Endothelial cell of umbilical vein (primary cell): ENCODE measurements at regions not wholly inside any gene's neighbourhood (a gene's known extent, or its start where the extent isn't known, plus 50 kb on each side); places are given as distances from the start of the nearest gene placed in this dataset.

ENCODE experiments used
- BruUV-seq: library from RNA; stranded (reverse); fragments of 400-500 nt; replicated peaks from 2 replicates; lab custom pipeline; 2021; lab: Mats Ljungman, UMichigan
- CTCF ChIA-PET: fragments of 300-600, 350-600 bp; sonication (Branson Sonifier 250); formaldehyde crosslinking; loops from one replicate; lab custom pipeline; 2021; ENCODE audit warnings: antibody characterized with exemption, inconsistent platforms; lab: Charles Lee
- POLR2A ChIA-PET: fragments of 300-600, 350-600 bp; sonication (Branson Sonifier 250); formaldehyde crosslinking; loops from one replicate; lab custom pipeline; 2021; ENCODE audit warnings: antibody characterized with exemption, inconsistent platforms; lab: Charles Lee
- DNase-seq: peaks from one replicate; pipeline ENCODE4 v3.0.0-alpha.2; 2011; ENCODE audit warnings: low read depth, low spot score
- FAIRE-seq: peaks from 2 replicates; lab custom pipeline; 2011; peaks lifted over from hg19 to GRCh38; lab: Jason Lieb, UNC
- H2AFZ ChIP-seq: 2 replicates; pipeline ENCODE4 v1.6.0; 2012; ENCODE audit warnings: low read depth, low read length, control low read depth, inconsistent platforms
- H3K27ac ChIP-seq: 2 replicates; pipeline ENCODE4 v1.5.1; 2011; ENCODE audit warnings: low read depth, mild to moderate bottlenecking, control low read depth, low read length, moderate library complexity; ENCODE audit not compliant: insufficient read depth
- H3K27me3 ChIP-seq, 2 experiments: 2 replicates each; pipeline versions ENCODE4 v1.6.0 to v1.6.1; 2011; ENCODE audit warnings: low read length in 2 of 2, mixed read lengths in 1 of 2; ENCODE audit not compliant: control insufficient read depth in 2 of 2, insufficient read depth in 2 of 2
- H3K36me3 ChIP-seq, 2 experiments: 2 replicates in 1 of 2; 3 replicates in 1 of 2; pipeline ENCODE4 v1.5.1; 2011; ENCODE audit warnings: low read length in 2 of 2, mild to moderate bottlenecking in 1 of 2, moderate library complexity in 1 of 2; ENCODE audit not compliant: control insufficient read depth in 2 of 2, insufficient read depth in 2 of 2; ENCODE audit errors: extremely low read depth in 1 of 2
- H3K4me1 ChIP-seq: 3 replicates; pipeline ENCODE4 v1.5.1; 2011; ENCODE audit warnings: mild to moderate bottlenecking, low read length; ENCODE audit not compliant: control insufficient read depth, insufficient read depth; ENCODE audit errors: extremely low read depth
- H3K4me2 ChIP-seq: 2 replicates; pipeline ENCODE4 v1.6.1; 2011; ENCODE audit warnings: low read length, control low read depth, mixed read lengths; ENCODE audit not compliant: insufficient read depth
- H3K4me3 ChIP-seq, 3 experiments: fragments of 200-600 bp in 1 of 3; sonication (generic), shearing (Covaris generic) in 1 of 3; replicated peaks in 1 of 3; 2 replicates each; pipeline ENCODE4 v1.5.1; 2011 to 2016; ENCODE audit warnings: control low read depth in 3 of 3, low read length in 3 of 3, mild to moderate bottlenecking in 2 of 3, inconsistent platforms in 1 of 3, low read depth in 1 of 3, moderate library complexity in 1 of 3; ENCODE audit not compliant: insufficient read depth in 1 of 3
- H3K79me2 ChIP-seq: 2 replicates; pipeline ENCODE4 v1.6.0; 2012; ENCODE audit warnings: low read length, inconsistent platforms; ENCODE audit not compliant: control insufficient read depth, insufficient read depth
- H3K9ac ChIP-seq: replicated peaks from 2 replicates; pipeline ENCODE3; 2011; ENCODE audit warnings: low read length, control low read depth; ENCODE audit not compliant: insufficient read depth; ENCODE audit errors: extremely low read depth
- H3K9me1 ChIP-seq: replicated peaks from 3 replicates; pipeline ENCODE4 v1.6.0; 2011; ENCODE audit warnings: mild to moderate bottlenecking, low read length; ENCODE audit not compliant: control insufficient read depth, insufficient read depth; ENCODE audit errors: extremely low read depth
- H3K9me3 ChIP-seq: replicated peaks from 2 replicates; pipeline ENCODE4 v1.5.1; 2012; ENCODE audit warnings: low read length, inconsistent platforms; ENCODE audit not compliant: control insufficient read depth, insufficient read depth
- H4K20me1 ChIP-seq: replicated peaks from 2 replicates; pipeline ENCODE3; 2011; ENCODE audit warnings: mild to moderate bottlenecking, low read length; ENCODE audit not compliant: control insufficient read depth, insufficient read depth; ENCODE audit errors: extremely low read depth
- EZH2 ChIP-seq: IDR thresholded peaks from 2 replicates; pipeline ENCODE4 v1.6.1; 2012; ENCODE audit warnings: borderline replicate concordance, low read depth, mild to moderate bottlenecking, moderate library complexity, low read length, inconsistent platforms; ENCODE audit not compliant: severe bottlenecking
- FOS ChIP-seq: IDR thresholded peaks from 2 replicates; pipeline ENCODE4 v1.6.1; 2011; ENCODE audit warnings: mild to moderate bottlenecking, low read length, moderate library complexity, borderline replicate concordance; ENCODE audit not compliant: insufficient read depth
- GATA2 ChIP-seq: IDR thresholded peaks from 2 replicates; pipeline ENCODE4 v1.7.0; 2011; ENCODE audit warnings: low read depth, mild to moderate bottlenecking, moderate library complexity, mixed read lengths, low read length; ENCODE audit not compliant: insufficient read length, insufficient read depth
- JUN ChIP-seq: IDR thresholded peaks from 2 replicates; pipeline ENCODE4 v1.6.1; 2011; ENCODE audit warnings: borderline replicate concordance, low read depth; ENCODE audit not compliant: insufficient read length, insufficient read depth
- MYC ChIP-seq: IDR thresholded peaks from one replicate; pipeline ENCODE4 v1.6.1; 2011; ENCODE audit warnings: mild to moderate bottlenecking, low read depth, low read length
- POLR2A ChIP-seq: IDR thresholded peaks from 2 replicates; pipeline ENCODE4 v1.6.1; 2012; ENCODE audit warnings: low read depth, mild to moderate bottlenecking, control low read depth, low read length
- POLR2AphosphoS5 ChIP-seq: IDR thresholded peaks from 2 replicates; pipeline ENCODE4 v1.6.1; 2012; ENCODE audit warnings: low read depth, mild to moderate bottlenecking, control low read depth, low read length, moderate library complexity; ENCODE audit not compliant: insufficient read depth
- dilution Hi-C: fragments of 300-500 bp; cut with MboI; formaldehyde crosslinking; loops from one replicate; pipeline ENCODE4 v1.15.0; 2019; ENCODE audit warnings: low sequenced_read_pairs; ENCODE audit not compliant: extremely low pct_ligation_motif_present
- intact Hi-C: fragments of 100-400 bp; cut with micrococcal nuclease; formaldehyde crosslinking; loops from one replicate; pipeline ENCODE4 v1.10.0; 2022
- TF ChIP-seq, protein P1 (sequence below), 2 donors: IDR thresholded peaks; 1 replicate in 1 of 2; 2 replicates in 1 of 2; pipeline ENCODE4 v1.5.1; 2011; ENCODE audit warnings: low read length in 2 of 2, mild to moderate bottlenecking in 2 of 2, moderate library complexity in 2 of 2, control low read depth in 1 of 2, inconsistent platforms in 1 of 2, low read depth in 1 of 2; ENCODE audit not compliant: insufficient read depth in 1 of 2; ENCODE audit errors: extremely low read depth in 1 of 2
- TF ChIP-seq, protein P2 (sequence below): IDR thresholded peaks from 2 replicates; pipeline ENCODE4 v1.6.1; 2011; ENCODE audit not compliant: insufficient read depth, insufficient read length

DNA sequence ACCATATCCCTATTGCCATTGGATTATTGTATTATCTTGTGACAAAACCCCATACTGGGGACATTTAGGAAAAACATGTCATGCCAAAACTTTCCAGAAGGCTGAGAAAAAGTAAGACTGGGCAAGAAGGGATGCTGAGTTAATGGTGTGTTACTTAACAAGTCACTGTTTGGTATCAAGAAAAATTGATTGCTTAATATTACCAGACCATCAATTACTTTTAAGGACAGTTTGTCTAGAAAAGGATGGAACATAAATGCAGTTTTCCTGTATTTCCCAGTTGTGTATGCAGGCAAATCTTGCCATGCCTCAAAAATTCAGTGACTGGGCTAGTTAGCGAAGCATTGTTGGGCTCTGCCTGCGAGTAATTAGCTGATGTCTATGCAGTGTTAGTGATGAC is 705.6 kb upstream of the MIR17HG start:
- Histone ChIP-seq H3K9me1 (no peaks in the 10 kb centered on the region), H3K9me3 (no peaks in the 10 kb centered on the region), H3K36me3 (no peaks in the 10 kb centered on the region), H3K4me1 (no peaks in the 10 kb centered on the region), H3K4me3 (no peak overlapping the region), H3K79me2 (no peaks in the 10 kb centered on the region), H3K27me3 (no peaks in the 10 kb centered on the region), H4K20me1 (no peaks in the 10 kb centered on the region), H3K27ac (no peak overlapping the region), H2AFZ (no peak overlapping the region), H3K4me2 (no peak overlapping the region), H3K9ac (no peak overlapping the region)
- ChIA-PET POLR2A (no interaction called here), CTCF (no interaction called here)
- intact Hi-C loops (no loop called here), dilution Hi-C loops (no loop called here)
- TF ChIP-seq, protein P1, sequence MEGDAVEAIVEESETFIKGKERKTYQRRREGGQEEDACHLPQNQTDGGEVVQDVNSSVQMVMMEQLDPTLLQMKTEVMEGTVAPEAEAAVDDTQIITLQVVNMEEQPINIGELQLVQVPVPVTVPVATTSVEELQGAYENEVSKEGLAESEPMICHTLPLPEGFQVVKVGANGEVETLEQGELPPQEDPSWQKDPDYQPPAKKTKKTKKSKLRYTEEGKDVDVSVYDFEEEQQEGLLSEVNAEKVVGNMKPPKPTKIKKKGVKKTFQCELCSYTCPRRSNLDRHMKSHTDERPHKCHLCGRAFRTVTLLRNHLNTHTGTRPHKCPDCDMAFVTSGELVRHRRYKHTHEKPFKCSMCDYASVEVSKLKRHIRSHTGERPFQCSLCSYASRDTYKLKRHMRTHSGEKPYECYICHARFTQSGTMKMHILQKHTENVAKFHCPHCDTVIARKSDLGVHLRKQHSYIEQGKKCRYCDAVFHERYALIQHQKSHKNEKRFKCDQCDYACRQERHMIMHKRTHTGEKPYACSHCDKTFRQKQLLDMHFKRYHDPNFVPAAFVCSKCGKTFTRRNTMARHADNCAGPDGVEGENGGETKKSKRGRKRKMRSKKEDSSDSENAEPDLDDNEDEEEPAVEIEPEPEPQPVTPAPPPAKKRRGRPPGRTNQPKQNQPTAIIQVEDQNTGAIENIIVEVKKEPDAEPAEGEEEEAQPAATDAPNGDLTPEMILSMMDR (IDR thresholded peaks at IDR 0.05; ENCODE audit: extremely low read depth in 1 of 2, insufficient read depth in 1 of 2, low read depth in 1 of 2, low read length in 2 of 2) = no peak
- TF ChIP-seq FOS = no peak
- TF ChIP-seq POLR2AphosphoS5 = no peak
- TF ChIP-seq, protein P2, sequence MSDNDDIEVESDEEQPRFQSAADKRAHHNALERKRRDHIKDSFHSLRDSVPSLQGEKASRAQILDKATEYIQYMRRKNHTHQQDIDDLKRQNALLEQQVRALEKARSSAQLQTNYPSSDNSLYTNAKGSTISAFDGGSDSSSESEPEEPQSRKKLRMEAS = no peak
- no peak for TF ChIP-seq EZH2
- no peak for TF ChIP-seq MYC
- no peak for DNase-seq
- no peak for FAIRE-seq
- BruUV-seq = no TSS peak

DNA sequence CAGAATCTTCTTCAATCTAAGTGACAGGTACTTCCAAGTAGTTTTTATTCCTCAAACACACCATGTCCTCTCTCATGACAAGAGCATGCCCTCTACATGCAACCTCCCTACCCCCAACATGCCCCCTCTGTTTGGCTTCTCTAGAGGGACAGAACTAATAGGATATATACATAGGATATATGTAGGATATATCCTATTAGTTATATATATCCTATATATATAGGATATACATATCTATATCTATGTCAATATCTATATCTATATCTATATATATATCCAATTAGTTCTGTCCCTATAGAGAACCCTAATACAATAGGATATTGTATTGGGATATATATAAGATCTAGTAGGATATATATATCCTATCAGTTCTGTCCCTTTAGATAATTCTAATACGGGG is 701.9 kb upstream of the MIR17HG start:
- FAIRE-seq = no peak
- Histone ChIP-seq H4K20me1 (no peaks in the 10 kb centered on the region), H3K27me3 (no peaks in the 10 kb centered on the region), H3K4me3 (no peak overlapping the region), H3K9me1 (no peaks in the 10 kb centered on the region), H3K4me2 (no peak overlapping the region), H3K27ac (no peak overlapping the region), H3K4me1 (no peaks in the 10 kb centered on the region), H2AFZ (no peak overlapping the region), H3K79me2 (no peaks in the 10 kb centered on the region), H3K9ac (no peak overlapping the region), H3K9me3 (no peaks in the 10 kb centered on the region), H3K36me3 (no peaks in the 10 kb centered on the region)
- no TSS peak for BruUV-seq
- ChIA-PET CTCF (no interaction called here), POLR2A (no interaction called here)
- DNase-seq = no peak
- dilution Hi-C loops = no loop called here
- no peak for TF ChIP-seq GATA2
- TF ChIP-seq, protein P2 = no peak
- TF ChIP-seq POLR2AphosphoS5 = no peak
- TF ChIP-seq POLR2A = no peak
- TF ChIP-seq JUN = no peak
- TF ChIP-seq MYC = no peak
- TF ChIP-seq, protein P1 (IDR thresholded peaks at IDR 0.05; ENCODE audit: extremely low read depth in 1 of 2, insufficient read depth in 1 of 2, low read depth in 1 of 2, low read length in 2 of 2) = no peak
- TF ChIP-seq EZH2 = no peak
- TF ChIP-seq FOS = no peak
- intact Hi-C loops = no loop called here
